ENCODE measurements at regions not wholly inside any gene's neighbourhood (a gene's known extent, or its start where the extent isn't known, plus 50 kb on each side); places are given as distances from the start of the nearest gene placed in this dataset.

GRCh38 chr17:13405080-13405479 lies 196.6 kb downstream of the HS3ST3A1 start:
- no peak for DNase-seq (ENCODE audit: low spot score)

GRCh38 chr17:13403982-13404946 lies 197.5 kb downstream of the HS3ST3A1 start:
- no peak for DNase-seq (ENCODE audit: low spot score)

GRCh38 chr17:13400491-13400890 lies 201.2 kb downstream of the HS3ST3A1 start:
- DNase-seq (ENCODE audit: low spot score) = no peak

- DNase-seq (ENCODE audit: low spot score) = no peak
Observed at GRCh38 chr17:13398853-13399252, 202.9 kb downstream of the HS3ST3A1 start.

GRCh38 chr17:13398091-13398490 lies 203.6 kb downstream of the HS3ST3A1 start:
- DNase-seq (ENCODE audit: low spot score) = no peak

GRCh38 chr17:13395862-13396261 lies 205.9 kb downstream of the HS3ST3A1 start:
- DNase-seq (ENCODE audit: low spot score) = peak; percentile 44

- DNase-seq (ENCODE audit: low spot score) = no peak
Observed at GRCh38 chr17:13395346-13395745, 206.4 kb downstream of the HS3ST3A1 start.

GRCh38 chr17:13393841-13394710 lies 207.7 kb downstream of the HS3ST3A1 start:
- peak; percentile 87 for DNase-seq (ENCODE audit: low spot score)

GRCh38 chr17:13387952-13388351 lies 213.8 kb downstream of the HS3ST3A1 start:
- no peak for DNase-seq (ENCODE audit: low spot score)

- no peak for DNase-seq (ENCODE audit: low spot score)
Observed at GRCh38 chr17:13387236-13387635, 214.5 kb downstream of the HS3ST3A1 start.

GRCh38 chr17:13385481-13385911 lies 216.2 kb downstream of the HS3ST3A1 start:
- peak; percentile 33 for DNase-seq (ENCODE audit: low spot score)

- DNase-seq (ENCODE audit: low spot score) = no peak
Observed at GRCh38 chr17:13384626-13385025, 217.1 kb downstream of the HS3ST3A1 start.

GRCh38 chr17:13378361-13378760 lies 223.4 kb downstream of the HS3ST3A1 start:
- no peak for DNase-seq (ENCODE audit: low spot score)

GRCh38 chr17:13374203-13375143 lies 227.3 kb downstream of the HS3ST3A1 start:
- no peak for DNase-seq (ENCODE audit: low spot score)

GRCh38 chr17:13372432-13372831 lies 229.3 kb downstream of the HS3ST3A1 start:
- no peak for DNase-seq (ENCODE audit: low spot score)

- DNase-seq (ENCODE audit: low spot score) = no peak
Observed at GRCh38 chr17:13367154-13367553, 234.6 kb downstream of the HS3ST3A1 start.

- peak; percentile 24 for DNase-seq (ENCODE audit: low spot score)
Observed at GRCh38 chr17:13365331-13365730, 236.4 kb downstream of the HS3ST3A1 start.

- DNase-seq (ENCODE audit: low spot score) = no peak
Observed at GRCh38 chr17:13363771-13364170, 238.0 kb downstream of the HS3ST3A1 start.

- DNase-seq (ENCODE audit: low spot score) = no peak
Observed at GRCh38 chr17:13362341-13363122, 239.2 kb downstream of the HS3ST3A1 start.

GRCh38 chr17:13359774-13360173 lies 242.0 kb downstream of the HS3ST3A1 start:
- DNase-seq (ENCODE audit: low spot score) = no peak

- no peak for DNase-seq (ENCODE audit: low spot score)
Observed at GRCh38 chr17:13355054-13355453, 246.7 kb downstream of the HS3ST3A1 start.
